ENCODE measurements at regions not wholly inside any gene's neighbourhood (a gene's known extent, or its start where the extent isn't known, plus 50 kb on each side); places are given as distances from the start of the nearest gene placed in this dataset.

GRCh38 chr6:164063346-164063745 lies 648.8 kb downstream of the QKI start:
- POLR2A ChIA-PET = no interaction called here

DNA sequence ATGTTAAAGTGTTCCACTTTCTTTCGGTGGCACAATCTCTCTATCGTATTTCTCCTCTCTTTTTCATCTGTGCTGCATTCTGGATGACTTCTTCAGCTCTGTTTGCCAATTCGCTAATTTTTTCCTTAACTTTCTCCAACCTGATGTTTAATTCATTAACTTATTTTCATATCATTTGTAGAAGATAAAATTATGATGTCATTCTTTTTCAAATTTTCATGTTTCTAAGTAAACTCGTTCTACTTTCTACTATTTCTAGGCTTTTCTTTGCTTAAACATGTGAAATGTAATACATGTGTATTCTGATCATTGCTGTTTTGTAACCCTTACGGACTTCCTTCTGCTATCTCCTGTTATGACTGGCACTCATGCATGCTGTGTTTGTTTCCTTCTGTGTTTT lies 648.4 kb downstream of the QKI start:
- no peak overlapping the region for H3K4me3 Mint-ChIP-seq
- Histone ChIP-seq H3K4me1 (ENCODE audit: insufficient read depth, low read length) (no peaks in the 10 kb centered on the region), H3K4me3 (ENCODE audit: low read length) (no peak overlapping the region), H3K36me3 (ENCODE audit: insufficient read depth, low read length) (no peaks in the 10 kb centered on the region), H3K27ac (ENCODE audit: low read depth in 1 of 2, low read length in 2 of 2) (no peak overlapping the region), H3K9me3 (ENCODE audit: control insufficient read depth in 1 of 2, insufficient read depth in 1 of 2, low read length in 2 of 2) (no peaks in the 10 kb centered on the region), H3K27me3 (ENCODE audit: control insufficient read depth in 1 of 2, insufficient read depth in 2 of 2, low read length in 2 of 2) (no peaks in the 10 kb centered on the region)
- ChIA-PET CTCF (no interaction called here), POLR2A (no interaction called here)
- TF ChIP-seq CTCF (IDR thresholded peaks at IDR 0.05) = no peak
- H3K9me3 Mint-ChIP-seq = no peaks in the 10 kb centered on the region
- H3K27me3 Mint-ChIP-seq = peaks cover 5% of the 10 kb centered on the region
- intact Hi-C loops (cut with DNase I, micrococcal nuclease) = no loop called here
- H3K36me3 Mint-ChIP-seq (ENCODE audit: low read depth) = no peaks in the 10 kb centered on the region
- ATAC-seq (ENCODE audit: poor library complexity) (no peak), DNase-seq (no peak)
- no peak overlapping the region for H3K27ac Mint-ChIP-seq
- no peaks in the 10 kb centered on the region for H3K4me1 Mint-ChIP-seq (ENCODE audit: low read depth)

More at GRCh38 chr6:164063346-164063745, 648.8 kb downstream of the QKI start:
- ATAC-seq (ENCODE audit: poor library complexity) (no peak), DNase-seq (no peak)
- H3K9me3 Mint-ChIP-seq = no peaks in the 10 kb centered on the region
- CTCF ChIA-PET = no interaction called here
- Histone ChIP-seq H3K4me3 (ENCODE audit: low read length) (no peak overlapping the region), H3K9me3 (ENCODE audit: control insufficient read depth in 1 of 2, insufficient read depth in 1 of 2, low read length in 2 of 2) (no peaks in the 10 kb centered on the region), H3K36me3 (ENCODE audit: insufficient read depth, low read length) (no peaks in the 10 kb centered on the region), H3K4me1 (ENCODE audit: insufficient read depth, low read length) (no peaks in the 10 kb centered on the region), H3K27me3 (ENCODE audit: control insufficient read depth in 1 of 2, insufficient read depth in 2 of 2, low read length in 2 of 2) (no peaks in the 10 kb centered on the region), H3K27ac (ENCODE audit: low read depth in 1 of 2, low read length in 2 of 2) (no peak overlapping the region)
- no peaks in the 10 kb centered on the region for H3K4me1 Mint-ChIP-seq (ENCODE audit: low read depth)
- H3K27ac Mint-ChIP-seq = no peak overlapping the region
- no peak for TF ChIP-seq CTCF (IDR thresholded peaks at IDR 0.05)
- H3K36me3 Mint-ChIP-seq (ENCODE audit: low read depth) = no peaks in the 10 kb centered on the region
- intact Hi-C loops (cut with DNase I, micrococcal nuclease) = no loop called here
- peaks cover 5% of the 10 kb centered on the region for H3K27me3 Mint-ChIP-seq
- no peak overlapping the region for H3K4me3 Mint-ChIP-seq

- Mint-ChIP-seq H3K27me3 (peaks cover 5% of the 10 kb centered on the region), H3K27ac (no peak overlapping the region), H3K9me3 (peaks cover 3% of the 10 kb centered on the region), H3K4me3 (no peak overlapping the region), H3K36me3 (ENCODE audit: low read depth) (no peaks in the 10 kb centered on the region), H3K4me1 (ENCODE audit: low read depth) (no peaks in the 10 kb centered on the region)
- Histone ChIP-seq H3K27ac (ENCODE audit: low read depth in 1 of 2, low read length in 2 of 2) (no peak overlapping the region), H3K4me1 (ENCODE audit: insufficient read depth, low read length) (no peaks in the 10 kb centered on the region), H3K4me3 (ENCODE audit: low read length) (no peak overlapping the region), H3K9me3 (ENCODE audit: control insufficient read depth in 1 of 2, insufficient read depth in 1 of 2, low read length in 2 of 2) (no peaks in the 10 kb centered on the region), H3K27me3 (ENCODE audit: control insufficient read depth in 1 of 2, insufficient read depth in 2 of 2, low read length in 2 of 2) (no peaks in the 10 kb centered on the region), H3K36me3 (ENCODE audit: insufficient read depth, low read length) (no peaks in the 10 kb centered on the region)
- DNase-seq (no peak), ATAC-seq (ENCODE audit: poor library complexity) (no peak)
- intact Hi-C loops (cut with DNase I, micrococcal nuclease) = no loop called here
- POLR2A ChIA-PET = no interaction called here
- CTCF ChIA-PET = no interaction called here
- TF ChIP-seq CTCF (IDR thresholded peaks at IDR 0.05) = no peak
Observed at GRCh38 chr6:164057876-164058275, 643.4 kb downstream of the QKI start.

Data from CD4-positive, alpha-beta T cell (primary cell).